Suprapubic skin (tissue), 4 donors: ENCODE measurements at regions not wholly inside any gene's neighbourhood (a gene's known extent, or its start where the extent isn't known, plus 50 kb on each side); places are given as distances from the start of the nearest gene placed in this dataset.

Source experiments
- DNase-seq, 2 donors: peaks; one replicate each; pipeline ENCODE4 v3.0.0-alpha.2; 2019; ENCODE audit warnings: low spot score in 2 of 2
- H3K27ac ChIP-seq: fragments of 200-600 bp; sonication (generic); one replicate; pipeline ENCODE4 v1.5.1; 2019
- H3K27me3 ChIP-seq: fragments of 200-600 bp; sonication (generic); one replicate; pipeline ENCODE4 v1.5.1; 2019
- H3K36me3 ChIP-seq: fragments of 200-600 bp; sonication (generic); one replicate; pipeline ENCODE4 v1.5.1; 2019
- H3K4me1 ChIP-seq: fragments of 200-600 bp; sonication (generic); one replicate; pipeline ENCODE4 v1.5.1; 2019
- H3K4me3 ChIP-seq: fragments of 200-600 bp; sonication (generic); one replicate; pipeline ENCODE4 v1.5.1; 2019; ENCODE audit warnings: mild to moderate bottlenecking
- H3K9me3 ChIP-seq: fragments of 200-600 bp; sonication (generic); one replicate; pipeline ENCODE4 v1.5.1; 2019
- EP300 ChIP-seq: sonication (generic); formaldehyde crosslinking; IDR thresholded peaks from one replicate; pipeline ENCODE4 v1.6.1; 2017; ENCODE audit warnings: antibody characterized with exemption
- POLR2A ChIP-seq, 2 donors: fragments of 450-650 bp; IDR thresholded peaks; one replicate each; pipeline ENCODE4 v1.6.1; 2017; ENCODE audit warnings: antibody characterized with exemption in 2 of 2, mild to moderate bottlenecking in 2 of 2, moderate library complexity in 2 of 2
- POLR2AphosphoS5 ChIP-seq, 3 donors: sonication (generic); formaldehyde crosslinking; IDR thresholded peaks; one replicate each; pipeline ENCODE4 v1.6.1; 2017; ENCODE audit warnings: antibody characterized with exemption in 3 of 3
- WGBS: methylation state at CpG from one replicate; pipeline ENCODE4 v1.1.5; 2018; 5-methylcytosine and 5-hydroxymethylcytosine counted together
- TF ChIP-seq, protein P1 (sequence below), 2 donors: fragments of 200-600 bp in 1 of 2; fragments of 450-650 bp in 1 of 2; sonication (generic) in 1 of 2; IDR thresholded peaks; one replicate each; pipeline ENCODE4 v1.5.1; 2016 to 2019; ENCODE audit warnings: antibody characterized with exemption in 2 of 2, mild to moderate bottlenecking in 1 of 2, moderate library complexity in 1 of 2

- no peaks in the 10 kb centered on the region for H3K9me3 ChIP-seq
- peaks cover 6% of the 10 kb centered on the region for H3K4me1 ChIP-seq
- WGBS: 85% methylated on average over 2 of the region's 2 CpGs
- no peaks in the 10 kb centered on the region for H3K27me3 ChIP-seq
- H3K4me3 ChIP-seq: no peak overlapping the region
- TF ChIP-seq POLR2A (IDR thresholded peaks at IDR 0.05): no peak
- no peak for TF ChIP-seq EP300
- TF ChIP-seq, protein P1, sequence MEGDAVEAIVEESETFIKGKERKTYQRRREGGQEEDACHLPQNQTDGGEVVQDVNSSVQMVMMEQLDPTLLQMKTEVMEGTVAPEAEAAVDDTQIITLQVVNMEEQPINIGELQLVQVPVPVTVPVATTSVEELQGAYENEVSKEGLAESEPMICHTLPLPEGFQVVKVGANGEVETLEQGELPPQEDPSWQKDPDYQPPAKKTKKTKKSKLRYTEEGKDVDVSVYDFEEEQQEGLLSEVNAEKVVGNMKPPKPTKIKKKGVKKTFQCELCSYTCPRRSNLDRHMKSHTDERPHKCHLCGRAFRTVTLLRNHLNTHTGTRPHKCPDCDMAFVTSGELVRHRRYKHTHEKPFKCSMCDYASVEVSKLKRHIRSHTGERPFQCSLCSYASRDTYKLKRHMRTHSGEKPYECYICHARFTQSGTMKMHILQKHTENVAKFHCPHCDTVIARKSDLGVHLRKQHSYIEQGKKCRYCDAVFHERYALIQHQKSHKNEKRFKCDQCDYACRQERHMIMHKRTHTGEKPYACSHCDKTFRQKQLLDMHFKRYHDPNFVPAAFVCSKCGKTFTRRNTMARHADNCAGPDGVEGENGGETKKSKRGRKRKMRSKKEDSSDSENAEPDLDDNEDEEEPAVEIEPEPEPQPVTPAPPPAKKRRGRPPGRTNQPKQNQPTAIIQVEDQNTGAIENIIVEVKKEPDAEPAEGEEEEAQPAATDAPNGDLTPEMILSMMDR (IDR thresholded peaks at IDR 0.05): no peak
- TF ChIP-seq POLR2AphosphoS5 (IDR thresholded peaks at IDR 0.05): no peak
- DNase-seq: no peak
- H3K36me3 ChIP-seq: no peaks in the 10 kb centered on the region
- H3K27ac ChIP-seq: no peak overlapping the region
Measured at GRCh38 chr1:101153692-101154091, 83.1 kb upstream of the S1PR1 start.

GRCh38 chr1:101152633-101153032, 84.2 kb upstream of the S1PR1 start:
- no peak overlapping the region for H3K4me3 ChIP-seq
- H3K27me3 ChIP-seq: no peaks in the 10 kb centered on the region
- DNase-seq: no peak
- H3K9me3 ChIP-seq: no peaks in the 10 kb centered on the region
- 78% methylated on average over 4 of the region's 4 CpGs for WGBS
- TF ChIP-seq, protein P1 (IDR thresholded peaks at IDR 0.05): no peak
- TF ChIP-seq POLR2A (IDR thresholded peaks at IDR 0.05): no peak
- TF ChIP-seq POLR2AphosphoS5 (IDR thresholded peaks at IDR 0.05): no peak
- no peak for TF ChIP-seq EP300
- H3K27ac ChIP-seq: no peak overlapping the region
- peaks cover 14% of the 10 kb centered on the region for H3K4me1 ChIP-seq
- H3K36me3 ChIP-seq: no peaks in the 10 kb centered on the region

DNA sequence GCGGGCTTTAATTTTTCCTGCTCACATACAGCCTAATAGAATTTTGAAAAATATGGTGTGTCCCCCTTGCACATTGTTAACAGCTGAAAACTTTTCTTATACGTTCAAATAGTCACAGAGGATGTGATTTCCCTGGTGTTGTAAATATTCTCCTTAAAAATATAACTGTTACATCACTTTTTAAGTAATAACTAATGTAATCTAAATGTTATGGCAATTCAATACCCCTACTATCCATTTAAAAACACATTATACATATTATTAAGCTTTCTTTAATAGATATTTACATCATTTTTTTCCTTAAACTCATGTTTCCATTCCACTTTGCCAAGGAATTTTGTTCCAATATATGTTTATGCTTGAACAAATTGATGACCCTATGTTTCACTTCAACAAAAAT, 85.5 kb upstream of the S1PR1 start:
- DNase-seq: no peak
- 91% methylated on average over 2 of the region's 2 CpGs for whole genome bisulfite sequencing
- Histone ChIP-seq H3K9me3 (no peaks in the 10 kb centered on the region), H3K36me3 (no peaks in the 10 kb centered on the region), H3K27ac (no peak overlapping the region), H3K27me3 (no peaks in the 10 kb centered on the region), H3K4me3 (no peak overlapping the region), H3K4me1 (peaks cover 20% of the 10 kb centered on the region)
- TF ChIP-seq POLR2AphosphoS5 (IDR thresholded peaks at IDR 0.05): no peak
- TF ChIP-seq, protein P1 (IDR thresholded peaks at IDR 0.05): no peak
- no peak for TF ChIP-seq POLR2A (IDR thresholded peaks at IDR 0.05)
- no peak for TF ChIP-seq EP300

- H3K27ac ChIP-seq: no peak overlapping the region
- no peak for DNase-seq
- WGBS: 75% methylated on average over 5 of the region's 5 CpGs
Measured at GRCh38 chr1:101150670-101151069, 86.1 kb upstream of the S1PR1 start.

GRCh38 chr1:101150266-101150665, 86.6 kb upstream of the S1PR1 start:
- Histone ChIP-seq H3K4me1 (peaks cover 20% of the 10 kb centered on the region), H3K4me3 (no peak overlapping the region), H3K36me3 (no peaks in the 10 kb centered on the region), H3K9me3 (no peaks in the 10 kb centered on the region), H3K27me3 (no peaks in the 10 kb centered on the region), H3K27ac (no peak overlapping the region)
- 77% methylated on average over 4 of the region's 4 CpGs for WGBS
- TF ChIP-seq POLR2AphosphoS5 (IDR thresholded peaks at IDR 0.05) (no peak), POLR2A (IDR thresholded peaks at IDR 0.05) (no peak)
- no peak for DNase-seq

More at GRCh38 chr1:101150670-101151069, 86.1 kb upstream of the S1PR1 start:
- TF ChIP-seq, protein P1 (IDR thresholded peaks at IDR 0.05): no peak
- TF ChIP-seq EP300 (no peak), POLR2A (IDR thresholded peaks at IDR 0.05) (no peak), POLR2AphosphoS5 (IDR thresholded peaks at IDR 0.05) (no peak)
- H3K4me1 ChIP-seq: peaks cover 20% of the 10 kb centered on the region
- H3K27me3 ChIP-seq: no peaks in the 10 kb centered on the region
- no peak overlapping the region for H3K4me3 ChIP-seq
- H3K36me3 ChIP-seq: no peaks in the 10 kb centered on the region
- H3K9me3 ChIP-seq: no peaks in the 10 kb centered on the region

GRCh38 chr1:101148980-101149379, 87.8 kb upstream of the S1PR1 start:
- TF ChIP-seq POLR2AphosphoS5 (IDR thresholded peaks at IDR 0.05): no peak
- TF ChIP-seq POLR2A (IDR thresholded peaks at IDR 0.05): no peak
- TF ChIP-seq EP300: no peak
- TF ChIP-seq, protein P1 (IDR thresholded peaks at IDR 0.05): no peak
- Histone ChIP-seq H3K4me1 (peaks cover 20% of the 10 kb centered on the region), H3K27me3 (no peaks in the 10 kb centered on the region), H3K9me3 (no peaks in the 10 kb centered on the region), H3K4me3 (no peak overlapping the region), H3K27ac (no peak overlapping the region), H3K36me3 (no peaks in the 10 kb centered on the region)
- DNase-seq: no peak
- WGBS: 20% methylated on average over 3 of the region's 3 CpGs
